Stimulated activated CD4-positive, alpha-beta T cell treated with anti-CD3 and anti-CD28 coated beads, Interleukin-4, amount 100 ng/mL, for 48 hours (primary cell): ENCODE measurements at regions not wholly inside any gene's neighbourhood (a gene's known extent, or its start where the extent isn't known, plus 50 kb on each side); places are given as distances from the start of the nearest gene placed in this dataset.

ENCODE experiments used
- DNase-seq, 2 donors: peaks; one replicate each; pipeline ENCODE4 v3.0.0-alpha.2; 2020; ENCODE audit warnings: low read depth in 2 of 2

DNA sequence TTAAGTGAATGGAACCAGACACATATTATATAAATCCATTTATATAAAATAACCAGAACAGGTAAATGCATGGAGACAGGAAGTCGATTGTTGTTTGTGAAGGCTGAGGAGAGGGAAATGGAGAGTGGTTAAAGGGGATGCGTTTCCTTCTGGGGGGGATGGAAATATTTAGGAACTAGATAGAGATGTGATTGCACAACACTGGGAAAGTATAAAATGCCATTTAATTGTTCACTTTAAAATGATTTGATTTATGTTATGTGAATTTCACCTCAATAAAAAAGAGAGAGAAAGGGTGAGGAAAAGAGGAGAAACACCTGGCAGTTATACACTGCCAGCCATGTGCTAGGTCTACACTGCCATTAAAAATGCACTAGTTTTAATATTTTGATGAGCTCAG, 312.6 kb downstream of the CD83 start:
- DNase-seq: no peak

DNA sequence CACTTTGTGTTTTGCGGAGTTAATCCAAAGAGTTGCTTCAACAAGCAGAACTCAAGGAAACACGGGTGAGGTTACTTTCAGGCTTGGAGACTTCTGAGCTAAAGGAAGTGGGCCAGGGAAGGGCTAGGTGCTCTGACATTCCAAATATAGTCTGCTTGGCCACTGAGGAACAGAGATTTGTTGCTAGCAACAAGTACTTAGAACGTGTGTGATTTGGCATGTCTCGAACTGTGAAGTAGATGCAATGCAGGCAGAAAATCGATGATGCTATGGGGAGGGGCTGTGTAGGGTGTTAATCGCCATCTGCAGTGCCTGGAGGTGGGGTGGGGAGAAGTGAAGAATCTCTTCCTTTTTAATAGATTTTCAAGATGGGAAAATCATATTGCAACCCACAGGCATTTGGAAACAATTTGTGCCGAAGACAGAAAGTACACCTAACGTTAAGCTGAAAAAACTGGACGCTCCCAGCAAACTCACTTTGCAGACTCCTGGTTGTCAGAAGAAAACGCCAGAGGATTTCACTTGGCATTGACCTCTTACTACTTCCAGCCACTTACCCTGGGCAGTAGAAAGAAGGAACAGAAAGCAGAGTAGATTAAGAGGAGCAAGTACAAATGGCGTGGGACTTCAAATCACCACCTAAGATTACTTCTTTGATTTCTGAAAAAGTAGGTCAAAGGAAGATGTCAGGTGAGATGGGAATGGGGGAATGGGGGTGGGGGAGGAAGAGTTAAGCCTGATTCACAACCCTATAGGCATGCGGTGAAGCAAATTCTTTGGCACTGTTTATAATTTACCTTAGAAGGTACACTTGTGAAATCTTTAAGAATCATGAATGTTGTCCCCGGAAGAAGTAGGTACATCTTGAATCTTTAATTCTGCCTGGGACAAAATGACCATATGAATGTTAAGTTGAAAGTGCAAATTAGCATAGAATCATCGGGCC, 314.1 kb downstream of the CD83 start:
- no peak for DNase-seq

- DNase-seq: no peak
Measured at GRCh38 chr6:14434916-14435690, 317.5 kb downstream of the CD83 start.

- DNase-seq: no peak
Measured at GRCh38 chr6:14436592-14437132, 319.1 kb downstream of the CD83 start.

GRCh38 chr6:14439419-14439818, 321.8 kb downstream of the CD83 start:
- DNase-seq: no peak

DNA sequence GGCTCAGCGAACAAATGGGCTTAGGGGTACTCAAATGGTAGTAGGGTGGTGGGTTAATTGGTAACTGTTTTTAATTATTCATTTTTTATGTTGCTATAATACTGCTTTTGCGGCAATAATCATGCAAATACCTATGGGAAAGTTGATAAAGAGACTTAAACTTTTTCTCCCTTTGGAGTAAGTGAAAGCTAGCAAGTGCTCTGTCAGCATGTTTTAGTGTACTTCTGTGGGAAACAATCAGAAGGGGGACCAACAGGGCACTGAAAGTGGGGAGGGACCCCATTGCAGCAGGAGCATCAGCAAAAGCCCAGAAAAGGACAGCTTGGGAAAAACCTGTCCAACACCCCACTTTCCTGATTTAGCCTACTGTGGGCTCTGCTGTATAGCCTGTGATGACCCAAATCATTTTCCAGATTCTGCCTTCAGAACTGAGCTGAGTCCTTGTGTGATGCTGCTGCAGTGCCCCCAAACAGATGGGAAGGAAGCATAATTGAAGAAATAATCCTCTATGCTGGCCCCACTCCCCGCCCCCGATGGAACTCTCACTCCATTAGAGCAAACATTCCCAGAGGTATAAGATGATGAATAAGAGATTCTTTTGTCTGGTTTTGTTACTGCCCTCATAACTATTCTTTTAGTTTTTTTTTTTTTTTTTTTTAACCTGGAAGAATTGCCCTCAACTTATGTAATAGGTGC, 322.8 kb downstream of the CD83 start:
- DNase-seq: no peak

DNA sequence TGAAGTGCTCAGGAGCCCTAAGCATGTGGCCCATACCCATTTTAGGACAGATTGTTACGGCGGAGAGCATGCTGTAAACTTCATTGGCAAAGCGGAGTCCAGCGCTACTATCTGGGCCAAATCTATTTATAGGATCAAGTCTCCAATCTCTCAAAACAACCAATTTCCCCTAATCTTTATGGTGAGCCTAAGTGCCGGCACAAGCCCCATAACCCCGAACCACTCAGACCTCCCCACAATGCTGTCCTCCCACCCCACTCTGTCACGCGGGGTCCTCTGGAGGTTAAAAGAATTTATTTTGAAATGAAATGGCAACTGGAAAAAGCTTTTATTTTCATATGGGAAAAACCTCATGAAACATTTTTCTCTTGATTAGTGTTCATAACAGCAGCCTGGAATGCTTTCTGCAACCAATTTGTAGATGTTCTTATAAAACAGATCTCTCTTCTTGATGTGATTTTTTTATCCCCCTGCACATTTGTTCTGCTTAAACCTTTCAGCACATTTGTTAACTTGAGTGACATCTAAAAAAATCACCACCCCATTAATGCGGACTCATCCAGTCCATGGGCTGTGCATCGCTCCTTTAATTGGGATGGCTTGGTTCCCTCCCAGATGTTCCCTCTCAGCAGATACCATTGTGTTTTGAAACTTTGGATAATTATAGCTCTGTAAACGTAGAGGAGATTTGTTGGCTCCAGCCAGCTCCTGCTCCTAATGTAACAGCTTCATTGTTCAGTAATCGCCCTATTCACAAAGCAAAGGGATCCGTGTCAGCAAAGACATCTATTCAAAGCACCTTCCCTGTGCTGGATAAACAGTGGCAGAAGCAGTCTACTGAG, 323.6 kb downstream of the CD83 start:
- DNase-seq: no peak

GRCh38 chr6:14442242-14442641, 324.7 kb downstream of the CD83 start:
- no peak for DNase-seq

DNA sequence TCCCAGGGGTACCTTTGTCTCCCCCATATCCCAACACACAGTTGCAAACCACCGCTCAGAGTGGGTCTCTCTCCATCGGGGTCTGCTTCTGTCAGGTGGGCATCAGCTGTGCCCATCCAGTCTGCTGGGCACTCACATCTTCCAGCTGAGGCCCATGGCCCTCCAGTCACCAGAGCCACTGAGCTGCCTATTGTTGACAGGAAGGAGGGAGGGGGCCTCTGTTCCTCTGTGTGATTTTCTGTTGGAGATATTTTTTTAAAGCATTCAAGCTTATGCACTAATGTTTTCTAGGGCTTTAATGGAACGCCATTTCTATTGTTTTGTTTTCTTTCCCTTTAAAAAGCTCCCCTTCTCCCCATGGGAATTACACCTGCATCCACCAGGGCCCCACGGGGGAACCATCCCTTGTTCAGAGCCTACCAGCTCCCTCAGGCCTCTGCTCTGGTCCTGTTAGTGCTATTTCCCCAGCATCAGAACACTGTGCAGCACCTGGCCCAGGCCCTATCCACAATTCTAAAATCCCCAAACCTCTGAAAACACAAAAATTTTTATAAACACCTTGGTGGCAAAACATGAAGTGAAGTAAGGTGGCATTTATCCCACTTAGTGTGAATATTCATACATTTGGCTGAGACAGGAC, 326.2 kb downstream of the CD83 start:
- DNase-seq: no peak

GRCh38 chr6:14444295-14444972, 326.9 kb downstream of the CD83 start:
- no peak for DNase-seq

GRCh38 chr6:14447240-14447639, 329.7 kb downstream of the CD83 start:
- no peak for DNase-seq

- DNase-seq: no peak
Measured at GRCh38 chr6:14448246-14448645, 330.7 kb downstream of the CD83 start.

DNA sequence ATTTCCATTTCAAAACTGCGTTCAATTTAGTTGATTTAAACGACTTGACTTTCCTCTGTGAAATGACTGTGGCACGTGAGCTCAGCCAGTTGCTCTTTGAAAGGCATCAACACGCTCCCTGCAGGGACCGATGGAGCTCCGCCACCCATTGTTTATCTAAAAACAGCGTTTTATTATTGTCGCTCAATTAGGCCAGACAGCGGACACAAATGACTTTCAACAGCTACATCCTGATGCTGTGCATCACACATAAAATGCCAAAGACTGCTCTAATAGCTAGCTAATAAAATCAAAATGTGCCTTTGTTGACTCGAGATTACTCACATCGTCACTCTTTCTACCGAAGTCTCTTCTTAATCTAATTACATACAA, 332.5 kb downstream of the CD83 start:
- DNase-seq: no peak

DNA sequence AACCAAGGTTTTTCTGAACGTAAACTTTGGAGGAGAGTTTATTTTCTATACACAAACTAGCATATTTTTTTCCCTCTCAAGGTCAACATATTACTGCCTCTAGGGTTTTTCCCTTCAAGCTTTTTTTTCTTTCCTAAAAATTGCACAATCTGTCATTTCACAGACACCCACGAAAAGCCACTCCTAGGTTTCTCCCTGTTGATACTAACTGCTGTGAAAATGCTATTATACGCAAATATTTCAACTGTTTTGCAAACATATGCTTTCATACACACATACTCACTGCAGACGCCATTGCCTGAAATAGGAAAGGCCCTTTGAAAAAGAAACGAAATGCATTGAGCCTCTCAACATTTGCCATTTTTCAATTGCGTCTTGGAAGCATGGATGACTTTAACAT, 333.0 kb downstream of the CD83 start:
- DNase-seq: no peak

DNA sequence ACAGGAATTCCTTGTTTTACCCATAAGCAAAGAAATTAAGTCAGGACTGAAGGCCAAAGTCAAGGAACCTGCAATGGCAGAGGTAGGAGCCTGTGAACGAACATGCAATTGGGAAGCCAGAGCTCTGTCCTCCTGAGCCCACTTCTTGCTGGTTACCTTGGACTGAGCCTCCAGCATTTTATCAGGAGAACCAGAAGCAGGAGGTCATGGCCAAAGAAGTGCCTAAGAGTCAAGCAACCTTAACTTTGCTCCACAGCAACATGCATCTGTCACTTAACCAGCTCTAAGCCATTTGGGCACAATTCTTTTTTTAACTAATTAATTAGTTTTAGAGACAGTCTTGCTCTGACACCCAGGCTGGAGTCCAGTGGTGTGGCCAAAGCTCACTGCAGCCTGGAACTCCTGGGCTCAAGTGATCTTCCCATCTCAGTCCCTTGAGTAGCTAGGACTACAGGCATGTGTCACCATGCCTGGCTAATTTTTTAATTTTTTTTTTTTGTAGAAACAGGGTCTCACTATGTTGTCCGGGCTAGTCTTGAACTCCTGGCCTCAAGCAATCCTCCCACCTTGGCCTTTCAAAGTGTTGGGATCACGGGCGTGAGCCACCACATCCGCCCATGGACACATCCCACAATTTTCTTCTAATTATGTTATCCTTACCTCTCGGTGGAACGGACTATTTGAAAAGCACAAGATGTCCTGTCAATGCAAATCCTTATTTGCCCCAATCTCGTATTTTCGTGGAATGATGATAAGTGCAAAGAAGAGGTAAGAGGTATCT, 334.2 kb downstream of the CD83 start:
- no peak for DNase-seq

GRCh38 chr6:14452567-14453527, 335.3 kb downstream of the CD83 start:
- peak; percentile 37 to 60 for DNase-seq

- DNase-seq: no peak
Measured at GRCh38 chr6:14453712-14454472, 336.3 kb downstream of the CD83 start.

DNA sequence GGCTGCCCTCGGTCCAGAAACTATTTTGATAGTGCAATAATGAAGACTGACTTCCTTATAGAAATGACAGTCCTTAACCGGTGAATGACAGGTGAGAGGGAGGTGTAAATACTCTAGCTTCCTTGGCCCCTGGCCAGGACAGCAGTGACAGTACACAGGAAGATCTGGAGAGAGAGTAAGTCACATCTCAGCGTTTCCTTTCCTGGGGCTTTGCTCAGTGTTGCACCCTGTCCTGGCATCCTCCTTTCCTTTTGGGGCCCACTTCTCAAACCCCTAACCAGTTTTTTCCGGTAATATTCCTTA, 336.9 kb downstream of the CD83 start:
- peak in 1 of 2 donors; percentile 24 for DNase-seq
